DND-41 (cell line): ENCODE measurements at regions not wholly inside any gene's neighbourhood (a gene's known extent, or its start where the extent isn't known, plus 50 kb on each side); places are given as distances from the start of the nearest gene placed in this dataset.

Experiments
- EZH2 ChIP-seq: IDR thresholded peaks from 3 replicates; pipeline ENCODE4 v1.6.1; 2012; ENCODE audit warnings: borderline replicate concordance, low read depth, mild to moderate bottlenecking, moderate library complexity, low read length, inconsistent platforms; ENCODE audit not compliant: severe bottlenecking
- TF ChIP-seq, protein P1 (sequence below): IDR thresholded peaks from 2 replicates; pipeline ENCODE4 v1.5.1; 2012; ENCODE audit warnings: borderline replicate concordance, low read length, moderate library complexity, mild to moderate bottlenecking; ENCODE audit not compliant: poor library complexity, severe bottlenecking; ENCODE audit errors: extremely low read depth

DNA sequence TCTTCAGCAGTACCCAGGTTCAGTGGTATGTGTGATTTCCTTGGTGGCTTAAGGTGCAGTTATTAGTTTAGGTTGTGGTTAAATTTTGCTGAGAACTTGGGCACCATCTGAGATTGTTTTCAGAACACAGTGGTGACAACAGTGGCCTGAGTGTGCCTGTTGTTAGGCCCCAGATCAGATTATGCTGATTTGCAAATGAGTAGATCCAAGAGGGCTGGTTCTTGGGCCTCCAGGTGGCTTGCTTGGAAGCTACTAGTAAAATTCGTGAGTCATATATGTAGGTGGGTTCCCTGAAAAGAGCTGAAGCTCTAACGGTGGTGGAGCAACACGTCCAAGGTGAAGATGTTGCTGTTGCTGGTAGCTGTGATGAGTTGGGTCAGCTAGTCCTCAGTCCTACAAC lies 2619.6 kb downstream of the PCDH7 start:
- TF ChIP-seq, protein P1, sequence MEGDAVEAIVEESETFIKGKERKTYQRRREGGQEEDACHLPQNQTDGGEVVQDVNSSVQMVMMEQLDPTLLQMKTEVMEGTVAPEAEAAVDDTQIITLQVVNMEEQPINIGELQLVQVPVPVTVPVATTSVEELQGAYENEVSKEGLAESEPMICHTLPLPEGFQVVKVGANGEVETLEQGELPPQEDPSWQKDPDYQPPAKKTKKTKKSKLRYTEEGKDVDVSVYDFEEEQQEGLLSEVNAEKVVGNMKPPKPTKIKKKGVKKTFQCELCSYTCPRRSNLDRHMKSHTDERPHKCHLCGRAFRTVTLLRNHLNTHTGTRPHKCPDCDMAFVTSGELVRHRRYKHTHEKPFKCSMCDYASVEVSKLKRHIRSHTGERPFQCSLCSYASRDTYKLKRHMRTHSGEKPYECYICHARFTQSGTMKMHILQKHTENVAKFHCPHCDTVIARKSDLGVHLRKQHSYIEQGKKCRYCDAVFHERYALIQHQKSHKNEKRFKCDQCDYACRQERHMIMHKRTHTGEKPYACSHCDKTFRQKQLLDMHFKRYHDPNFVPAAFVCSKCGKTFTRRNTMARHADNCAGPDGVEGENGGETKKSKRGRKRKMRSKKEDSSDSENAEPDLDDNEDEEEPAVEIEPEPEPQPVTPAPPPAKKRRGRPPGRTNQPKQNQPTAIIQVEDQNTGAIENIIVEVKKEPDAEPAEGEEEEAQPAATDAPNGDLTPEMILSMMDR: no peak
- no peak for TF ChIP-seq EZH2
